Gastrocnemius medialis (tissue), 4 donors: ENCODE measurements at regions not wholly inside any gene's neighbourhood (a gene's known extent, or its start where the extent isn't known, plus 50 kb on each side); places are given as distances from the start of the nearest gene placed in this dataset.

Experiments
- POLR2A ChIP-seq, 2 donors: fragments of 450-650 bp; IDR thresholded peaks; one replicate each; pipeline ENCODE4 v1.6.1; 2017; ENCODE audit warnings: antibody characterized with exemption in 2 of 2, mild to moderate bottlenecking in 2 of 2, moderate library complexity in 2 of 2
- TF ChIP-seq, protein P1 (sequence below), 5 experiments: fragments of 450-650 bp in 3 of 5; fragments of 200-600 bp in 2 of 5; sonication (generic) in 2 of 5; IDR thresholded peaks in 4 of 5; conservative IDR thresholded peaks in 1 of 5; 1 replicate in 4 of 5; 2 replicates in 1 of 5; pipeline ENCODE4 v1.5.1; 2016 to 2019; ENCODE audit warnings: antibody characterized with exemption in 5 of 5, mild to moderate bottlenecking in 3 of 5, moderate library complexity in 3 of 5

DNA sequence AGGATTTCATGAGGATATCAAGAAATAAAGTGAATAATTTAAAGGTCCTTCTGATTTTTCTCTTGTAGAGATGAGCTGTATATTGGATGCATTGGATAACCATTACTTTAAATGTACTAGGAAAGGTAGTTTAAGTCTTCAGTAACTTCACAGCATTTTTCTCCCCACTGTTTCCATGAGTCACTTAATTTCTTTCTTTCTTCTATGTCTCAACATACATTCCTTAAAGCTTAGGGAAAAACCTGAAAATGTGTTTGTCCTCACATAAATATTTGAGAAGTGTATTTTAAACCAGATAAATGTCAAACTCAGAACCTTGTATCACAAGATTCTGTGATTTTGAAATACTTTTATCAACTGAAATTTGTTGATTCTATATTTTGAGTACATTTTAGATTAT is 1970.2 kb upstream of the FLRT2 start:
- TF ChIP-seq, protein P1, sequence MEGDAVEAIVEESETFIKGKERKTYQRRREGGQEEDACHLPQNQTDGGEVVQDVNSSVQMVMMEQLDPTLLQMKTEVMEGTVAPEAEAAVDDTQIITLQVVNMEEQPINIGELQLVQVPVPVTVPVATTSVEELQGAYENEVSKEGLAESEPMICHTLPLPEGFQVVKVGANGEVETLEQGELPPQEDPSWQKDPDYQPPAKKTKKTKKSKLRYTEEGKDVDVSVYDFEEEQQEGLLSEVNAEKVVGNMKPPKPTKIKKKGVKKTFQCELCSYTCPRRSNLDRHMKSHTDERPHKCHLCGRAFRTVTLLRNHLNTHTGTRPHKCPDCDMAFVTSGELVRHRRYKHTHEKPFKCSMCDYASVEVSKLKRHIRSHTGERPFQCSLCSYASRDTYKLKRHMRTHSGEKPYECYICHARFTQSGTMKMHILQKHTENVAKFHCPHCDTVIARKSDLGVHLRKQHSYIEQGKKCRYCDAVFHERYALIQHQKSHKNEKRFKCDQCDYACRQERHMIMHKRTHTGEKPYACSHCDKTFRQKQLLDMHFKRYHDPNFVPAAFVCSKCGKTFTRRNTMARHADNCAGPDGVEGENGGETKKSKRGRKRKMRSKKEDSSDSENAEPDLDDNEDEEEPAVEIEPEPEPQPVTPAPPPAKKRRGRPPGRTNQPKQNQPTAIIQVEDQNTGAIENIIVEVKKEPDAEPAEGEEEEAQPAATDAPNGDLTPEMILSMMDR (IDR thresholded peaks at IDR 0.05 in 4 of 5, conservative IDR thresholded peaks at IDR 0.05 in 1 of 5): no peak
- no peak for TF ChIP-seq POLR2A (IDR thresholded peaks at IDR 0.05)
